Kidney epithelial cell (primary cell): ENCODE measurements at regions not wholly inside any gene's neighbourhood (a gene's known extent, or its start where the extent isn't known, plus 50 kb on each side); places are given as distances from the start of the nearest gene placed in this dataset.

Experiments used
- DNase-seq: peaks from one replicate; pipeline ENCODE4 v3.0.0-alpha.2; 2010; ENCODE audit warnings: low read depth
- H3K27me3 ChIP-seq: 2 replicates; pipeline ENCODE4 v1.6.0; 2011; ENCODE audit warnings: low read length; ENCODE audit not compliant: control insufficient read depth, insufficient read depth
- H3K36me3 ChIP-seq: 2 replicates; pipeline ENCODE4 v1.5.1; 2011; ENCODE audit warnings: low read length; ENCODE audit not compliant: control insufficient read depth, insufficient read depth
- H3K4me3 ChIP-seq: 2 replicates; pipeline ENCODE4 v1.5.1; 2011; ENCODE audit warnings: low read depth, mild to moderate bottlenecking, control low read depth, low read length
- CTCF ChIP-seq: IDR thresholded peaks from 2 replicates; pipeline ENCODE4 v1.5.1; 2011; ENCODE audit warnings: mild to moderate bottlenecking, moderate library complexity, low read length, control low read depth, inconsistent platforms; ENCODE audit not compliant: insufficient read depth, poor library complexity, severe bottlenecking

GRCh38 chrX:151476604-151477303, 79.7 kb downstream of the VMA21 start:
- Histone ChIP-seq H3K36me3 (no peaks in the 10 kb centered on the region), H3K27me3 (no peaks in the 10 kb centered on the region), H3K4me3 (no peak overlapping the region)
- no peak for TF ChIP-seq CTCF
- DNase-seq, result no peak

- DNase-seq, result no peak
- no peaks in the 10 kb centered on the region for H3K36me3 ChIP-seq
- no peak overlapping the region for H3K4me3 ChIP-seq
- no peak for TF ChIP-seq CTCF
- no peaks in the 10 kb centered on the region for H3K27me3 ChIP-seq
Observed at GRCh38 chrX:151478058-151478457, 81.1 kb downstream of the VMA21 start.

- no peak overlapping the region for H3K4me3 ChIP-seq
- no peaks in the 10 kb centered on the region for H3K36me3 ChIP-seq
- no peak for DNase-seq
- TF ChIP-seq CTCF, result peak; percentile 32
- H3K27me3 ChIP-seq, result no peaks in the 10 kb centered on the region
Observed at GRCh38 chrX:151488677-151489076, 74.8 kb upstream of the PASD1 start.

- TF ChIP-seq CTCF, result no peak
Observed at GRCh38 chrX:151505796-151506195, 57.7 kb upstream of the PASD1 start.

GRCh38 chrX:151510203-151510602, 53.3 kb upstream of the PASD1 start:
- Histone ChIP-seq H3K4me3 (no peak overlapping the region), H3K27me3 (no peaks in the 10 kb centered on the region), H3K36me3 (no peaks in the 10 kb centered on the region)
- TF ChIP-seq CTCF, result no peak
- DNase-seq, result no peak

More at GRCh38 chrX:151505796-151506195, 57.7 kb upstream of the PASD1 start:
- Histone ChIP-seq H3K36me3 (no peaks in the 10 kb centered on the region), H3K4me3 (no peak overlapping the region), H3K27me3 (no peaks in the 10 kb centered on the region)
- no peak for DNase-seq

- DNase-seq, result no peak
- H3K4me3 ChIP-seq, result no peak overlapping the region
- no peaks in the 10 kb centered on the region for H3K36me3 ChIP-seq
- H3K27me3 ChIP-seq, result no peaks in the 10 kb centered on the region
- no peak for TF ChIP-seq CTCF
Observed at GRCh38 chrX:151513472-151513871, 50.0 kb upstream of the PASD1 start.
